HUES6 (cell line): ENCODE measurements at regions not wholly inside any gene's neighbourhood (a gene's known extent, or its start where the extent isn't known, plus 50 kb on each side); places are given as distances from the start of the nearest gene placed in this dataset.

Experiments
- H3K27ac ChIP-seq: 2 replicates; pipeline ENCODE4 v1.7.0; 2013; ENCODE audit warnings: low read depth, mild to moderate bottlenecking, low read length, inconsistent platforms
- H3K27me3 ChIP-seq: 2 replicates; pipeline ENCODE4 v1.6.1; 2013; ENCODE audit warnings: low read length; ENCODE audit not compliant: control insufficient read depth, insufficient read depth
- H3K36me3 ChIP-seq: 2 replicates; pipeline ENCODE4 v1.6.1; 2013; ENCODE audit warnings: low read length; ENCODE audit not compliant: control insufficient read depth, insufficient read depth
- H3K4me1 ChIP-seq: 2 replicates; pipeline ENCODE4 v1.6.1; 2013; ENCODE audit warnings: low read length; ENCODE audit not compliant: control insufficient read depth, insufficient read depth
- H3K4me3 ChIP-seq: 2 replicates; pipeline ENCODE4 v1.5.1; 2013; ENCODE audit warnings: low read depth, low read length
- H3K9ac ChIP-seq: one replicate; pipeline ENCODE4 v1.6.1; 2013; ENCODE audit warnings: mild to moderate bottlenecking, low read length
- H3K9me3 ChIP-seq: 2 replicates; pipeline ENCODE4 v1.6.1; 2013; ENCODE audit warnings: low read depth, low read length; ENCODE audit not compliant: control insufficient read depth, insufficient read depth

DNA sequence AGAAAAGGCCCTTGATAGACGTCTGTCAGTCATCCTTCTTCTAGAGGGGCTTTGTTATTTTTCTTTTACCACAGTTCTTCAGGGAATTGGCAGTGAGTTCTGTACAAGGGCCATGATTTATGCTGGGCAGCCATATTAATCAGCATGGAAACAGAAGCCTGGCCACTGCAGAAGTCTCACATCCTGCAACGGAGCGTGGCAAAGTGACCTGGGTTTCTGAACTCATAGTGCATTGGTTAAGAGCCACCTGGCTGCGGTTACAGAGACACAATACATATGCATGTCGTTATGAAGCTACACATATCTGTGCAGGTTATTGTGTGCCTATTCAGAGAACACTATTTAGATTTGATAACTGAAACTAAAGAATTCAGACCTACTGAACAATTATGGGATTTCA lies 419.4 kb upstream of the CELF2 start:
- no peak overlapping the region for H3K9ac ChIP-seq
- no peak overlapping the region for H3K4me3 ChIP-seq
- H3K27me3 ChIP-seq = no peaks in the 10 kb centered on the region
- no peak overlapping the region for H3K27ac ChIP-seq
- H3K36me3 ChIP-seq = no peaks in the 10 kb centered on the region
- no peaks in the 10 kb centered on the region for H3K4me1 ChIP-seq
- H3K9me3 ChIP-seq = no peaks in the 10 kb centered on the region

DNA sequence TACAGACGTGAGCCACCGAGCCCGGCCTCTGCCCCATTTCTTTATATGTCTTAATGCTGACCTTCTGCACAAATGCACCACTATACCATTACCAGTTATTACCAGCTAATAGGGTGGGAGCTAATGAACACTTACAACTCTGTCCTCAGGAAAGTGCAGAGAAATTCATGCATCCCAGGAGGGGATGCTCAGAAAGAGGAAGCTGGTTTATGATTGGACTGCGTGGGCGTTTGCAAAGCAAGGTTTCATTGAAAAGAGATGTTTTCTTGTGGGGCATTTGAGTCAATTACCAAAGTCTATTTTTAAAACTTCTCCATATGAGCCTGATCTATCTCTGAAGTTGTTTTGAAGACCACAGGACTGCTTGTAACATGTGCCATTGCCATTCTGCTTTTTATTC lies 417.7 kb upstream of the CELF2 start:
- H3K36me3 ChIP-seq = no peaks in the 10 kb centered on the region
- no peak overlapping the region for H3K27ac ChIP-seq
- no peaks in the 10 kb centered on the region for H3K27me3 ChIP-seq
- no peaks in the 10 kb centered on the region for H3K4me1 ChIP-seq
- H3K9me3 ChIP-seq = no peaks in the 10 kb centered on the region
- no peak overlapping the region for H3K9ac ChIP-seq
- no peak overlapping the region for H3K4me3 ChIP-seq

DNA sequence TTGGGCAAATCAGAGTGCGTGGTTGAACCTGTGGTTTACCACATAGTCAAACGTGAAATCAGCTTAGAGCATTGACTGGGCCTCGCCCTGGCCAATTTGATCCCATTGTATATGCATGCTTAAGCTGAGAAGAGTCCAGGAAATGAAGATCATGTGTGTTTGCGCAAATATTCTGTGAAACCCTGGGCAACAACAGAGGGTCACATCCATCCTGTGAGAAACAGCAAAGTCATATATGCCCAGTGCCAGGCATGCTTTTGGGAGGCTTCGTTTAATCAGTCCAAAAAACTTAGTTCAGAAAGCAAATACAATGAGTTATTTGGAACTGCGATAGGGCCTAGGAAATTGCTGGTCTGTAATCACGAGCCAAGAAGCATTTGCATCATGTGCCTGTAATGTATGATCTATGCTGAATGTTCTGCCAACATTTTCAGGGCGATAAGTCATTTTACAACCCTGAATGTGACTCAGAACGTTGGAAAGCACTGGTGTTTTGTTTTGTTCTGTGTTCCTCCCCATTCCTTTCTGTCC lies 412.1 kb upstream of the CELF2 start:
- no peak overlapping the region for H3K4me3 ChIP-seq
- H3K9ac ChIP-seq = no peak overlapping the region
- no peaks in the 10 kb centered on the region for H3K36me3 ChIP-seq
- H3K4me1 ChIP-seq = no peaks in the 10 kb centered on the region
- H3K27me3 ChIP-seq = no peaks in the 10 kb centered on the region
- no peak overlapping the region for H3K27ac ChIP-seq
- H3K9me3 ChIP-seq = no peaks in the 10 kb centered on the region

DNA sequence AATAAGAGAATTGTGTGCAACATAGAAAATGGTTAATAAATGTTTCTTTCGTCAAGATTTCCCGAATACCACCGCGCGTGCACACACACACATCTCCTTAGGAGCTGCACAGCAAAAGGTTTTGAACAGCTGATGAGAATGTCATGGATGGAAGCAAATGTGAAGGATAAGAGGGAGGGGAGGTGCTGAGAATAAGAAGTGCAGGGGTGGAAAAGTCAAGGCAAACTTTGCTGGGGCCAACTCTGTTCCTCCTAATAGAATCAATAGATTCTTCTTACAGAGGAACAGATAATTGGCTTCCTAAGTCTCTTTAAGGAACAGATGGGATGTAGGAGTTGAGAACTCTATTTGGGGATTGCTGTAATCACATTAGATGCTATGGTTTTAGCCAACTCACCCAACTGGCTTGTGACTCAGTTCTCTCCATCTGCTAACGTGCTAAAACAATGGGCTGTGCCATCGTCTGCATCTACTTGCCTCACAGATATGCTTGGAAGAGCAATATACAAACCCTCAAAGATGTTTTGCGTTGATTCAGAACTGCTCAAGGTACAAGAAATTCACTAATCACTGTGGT lies 408.2 kb upstream of the CELF2 start:
- Histone ChIP-seq H3K4me1 (no peaks in the 10 kb centered on the region), H3K4me3 (no peak overlapping the region), H3K9ac (no peak overlapping the region), H3K27me3 (no peaks in the 10 kb centered on the region), H3K9me3 (no peaks in the 10 kb centered on the region), H3K27ac (no peak overlapping the region), H3K36me3 (no peaks in the 10 kb centered on the region)

DNA sequence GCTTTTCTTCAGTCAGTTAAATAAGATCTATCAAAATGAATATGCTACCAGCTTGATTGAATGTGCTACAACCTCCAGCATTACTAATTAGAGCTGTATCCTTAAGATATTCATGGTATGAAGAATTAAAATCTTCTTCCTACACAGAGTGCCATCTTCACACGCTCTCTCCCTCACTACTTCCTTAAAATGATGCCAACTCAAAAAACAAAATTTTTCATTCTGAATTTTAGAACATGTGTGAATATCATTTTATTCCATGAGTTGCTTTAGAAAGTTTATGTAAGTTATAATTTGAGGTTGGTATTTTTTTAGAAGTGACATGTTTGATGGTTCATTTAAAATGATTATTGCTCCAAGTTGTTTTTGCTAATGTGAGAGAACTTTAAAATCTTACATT lies 407.5 kb upstream of the CELF2 start:
- Histone ChIP-seq H3K9ac (no peak overlapping the region), H3K27ac (no peak overlapping the region), H3K36me3 (no peaks in the 10 kb centered on the region), H3K27me3 (no peaks in the 10 kb centered on the region), H3K4me1 (no peaks in the 10 kb centered on the region), H3K4me3 (no peak overlapping the region), H3K9me3 (no peaks in the 10 kb centered on the region)

DNA sequence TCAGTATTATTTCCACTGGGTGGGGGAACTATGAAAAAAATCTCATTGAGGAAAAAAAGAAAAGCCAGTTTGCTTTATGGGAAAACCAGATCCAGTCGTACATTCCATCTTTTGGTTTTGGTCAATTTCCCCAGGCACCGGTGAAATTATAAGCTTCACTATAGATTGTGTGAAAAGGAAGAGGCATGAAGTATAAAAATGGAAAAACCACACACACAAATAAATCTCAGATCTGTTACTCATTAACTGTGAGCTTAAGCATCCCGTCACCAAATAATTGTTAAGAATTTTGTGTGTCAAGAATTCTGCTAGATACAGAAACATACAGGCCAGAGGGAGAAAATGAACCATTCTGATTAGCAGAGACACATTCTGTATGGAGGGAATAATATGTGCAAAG lies 405.5 kb upstream of the CELF2 start:
- H3K9ac ChIP-seq = no peak overlapping the region
- H3K36me3 ChIP-seq = no peaks in the 10 kb centered on the region
- H3K4me1 ChIP-seq = no peaks in the 10 kb centered on the region
- no peak overlapping the region for H3K4me3 ChIP-seq
- no peaks in the 10 kb centered on the region for H3K9me3 ChIP-seq
- H3K27ac ChIP-seq = no peak overlapping the region
- no peaks in the 10 kb centered on the region for H3K27me3 ChIP-seq

DNA sequence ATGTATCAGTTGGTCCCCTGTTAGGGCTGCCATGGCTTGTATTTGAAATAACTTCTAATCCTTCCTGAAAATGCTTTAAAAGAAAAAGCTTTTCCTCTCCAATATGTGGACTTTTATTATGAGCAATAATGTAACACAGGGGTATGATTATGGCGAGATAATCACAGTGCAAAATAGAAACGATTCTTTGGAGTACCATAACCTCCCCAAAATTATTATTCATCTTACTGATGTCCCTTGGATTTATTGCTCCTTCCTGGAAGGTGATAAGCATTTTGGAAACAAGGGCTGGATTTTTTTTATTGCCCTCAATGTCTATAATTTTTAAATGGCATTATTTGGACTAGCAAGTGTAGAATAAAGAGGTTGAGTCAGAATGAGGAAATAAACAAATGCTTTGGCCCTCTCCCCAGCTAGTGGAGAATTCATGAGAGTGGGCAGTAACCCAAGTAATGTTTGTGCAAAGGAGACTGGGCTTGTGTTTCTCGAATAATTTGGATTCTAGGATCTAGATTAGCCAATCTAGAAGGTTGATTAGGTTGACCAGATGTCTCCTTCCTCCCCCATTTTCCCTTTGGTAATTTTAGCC lies 403.9 kb upstream of the CELF2 start:
- Histone ChIP-seq H3K9ac (no peak overlapping the region), H3K9me3 (no peaks in the 10 kb centered on the region), H3K27me3 (no peaks in the 10 kb centered on the region), H3K36me3 (no peaks in the 10 kb centered on the region), H3K27ac (no peak overlapping the region), H3K4me1 (no peaks in the 10 kb centered on the region), H3K4me3 (no peak overlapping the region)

DNA sequence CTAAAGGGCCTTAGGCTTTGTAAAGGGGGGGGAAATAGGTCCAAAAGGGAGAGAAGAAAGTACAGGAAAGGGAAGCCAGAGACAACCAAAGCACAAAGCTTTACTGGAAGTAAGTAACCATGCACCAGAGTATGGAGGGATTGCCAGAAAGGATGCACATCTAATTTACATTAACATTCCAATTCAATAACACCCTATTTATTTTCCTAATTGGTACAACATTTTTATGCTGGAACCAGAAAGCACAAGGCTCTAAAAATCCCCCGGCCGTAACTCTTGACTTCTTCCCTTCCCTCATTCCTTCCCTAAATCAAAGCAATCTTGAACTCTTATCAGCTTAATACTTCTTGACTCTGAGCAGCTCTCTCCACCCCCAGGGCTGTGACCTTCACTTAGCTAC lies 400.0 kb upstream of the CELF2 start:
- Histone ChIP-seq H3K27me3 (no peaks in the 10 kb centered on the region), H3K4me1 (no peaks in the 10 kb centered on the region), H3K9ac (no peak overlapping the region), H3K36me3 (no peaks in the 10 kb centered on the region), H3K27ac (no peak overlapping the region), H3K9me3 (no peaks in the 10 kb centered on the region), H3K4me3 (no peak overlapping the region)

DNA sequence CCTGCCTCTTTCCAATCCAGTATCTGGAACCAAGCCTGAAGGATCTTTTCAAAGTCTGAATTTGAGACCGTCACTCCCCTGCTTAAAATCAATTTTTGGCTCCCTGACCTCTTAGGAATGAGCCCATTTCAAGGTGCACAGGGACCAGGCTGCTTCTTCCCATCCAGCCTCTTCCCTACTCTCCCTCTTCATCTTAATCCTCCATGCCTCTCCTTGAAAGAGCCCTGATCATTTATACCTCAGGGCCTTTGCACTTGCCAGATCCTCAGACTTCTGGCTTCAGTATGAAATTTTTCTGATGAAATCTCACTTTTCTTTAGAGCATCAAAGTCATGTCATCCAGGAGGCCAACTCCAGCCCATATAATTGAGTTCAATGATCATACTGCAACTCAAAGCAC lies 399.5 kb upstream of the CELF2 start:
- Histone ChIP-seq H3K9me3 (no peaks in the 10 kb centered on the region), H3K4me3 (no peak overlapping the region), H3K9ac (no peak overlapping the region), H3K36me3 (no peaks in the 10 kb centered on the region), H3K4me1 (no peaks in the 10 kb centered on the region), H3K27ac (no peak overlapping the region), H3K27me3 (no peaks in the 10 kb centered on the region)

DNA sequence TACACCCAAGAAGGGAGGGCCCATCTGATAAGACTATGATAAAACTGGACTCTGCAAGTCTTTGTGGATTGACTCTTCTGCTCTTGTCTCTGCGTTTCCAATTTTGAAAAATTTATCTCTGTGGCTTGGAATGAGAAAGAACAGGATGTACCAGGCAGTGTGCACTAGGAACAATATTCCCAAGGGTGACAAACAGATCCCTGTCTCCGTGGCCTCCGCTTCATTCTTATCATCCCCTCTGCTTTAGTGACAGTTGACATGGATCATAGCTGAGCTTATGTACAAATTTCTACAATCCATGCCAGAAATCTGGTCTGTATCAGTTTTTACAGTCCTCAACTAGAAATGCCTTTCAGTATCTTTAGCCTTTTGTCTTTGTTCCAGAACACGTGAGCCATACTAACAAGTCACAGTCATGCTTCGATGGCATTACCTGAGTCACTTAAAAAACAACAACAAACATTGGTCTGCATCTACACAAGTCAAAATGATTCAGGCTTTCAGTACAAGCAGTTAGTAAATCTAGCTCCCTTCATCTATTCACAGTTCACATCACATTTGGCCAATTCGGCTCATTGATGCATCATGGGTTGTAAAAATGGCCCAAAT lies 393.6 kb upstream of the CELF2 start:
- no peaks in the 10 kb centered on the region for H3K36me3 ChIP-seq
- H3K4me3 ChIP-seq = no peak overlapping the region
- no peak overlapping the region for H3K27ac ChIP-seq
- H3K9ac ChIP-seq = no peak overlapping the region
- no peaks in the 10 kb centered on the region for H3K27me3 ChIP-seq
- no peaks in the 10 kb centered on the region for H3K4me1 ChIP-seq
- no peaks in the 10 kb centered on the region for H3K9me3 ChIP-seq

DNA sequence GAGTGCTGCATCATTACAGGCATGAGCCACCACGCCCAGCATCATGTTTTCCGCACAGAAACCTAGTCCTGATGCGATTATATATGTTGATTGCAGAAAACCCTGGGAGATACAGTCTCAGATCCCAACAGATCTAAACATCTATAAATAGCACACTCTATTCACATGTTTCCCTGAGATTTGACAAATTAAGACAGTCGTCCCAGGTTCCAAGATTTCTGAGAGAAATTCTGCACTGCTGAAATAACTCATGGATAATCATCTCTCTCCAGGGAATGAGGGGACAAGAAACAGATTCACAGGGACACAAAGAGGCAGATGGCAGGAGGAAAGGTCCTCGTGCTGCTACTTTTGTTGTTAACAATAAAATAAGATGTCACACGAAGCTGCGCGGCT lies 393.1 kb upstream of the CELF2 start:
- Histone ChIP-seq H3K36me3 (no peaks in the 10 kb centered on the region), H3K4me3 (no peak overlapping the region), H3K9me3 (no peaks in the 10 kb centered on the region), H3K27ac (no peak overlapping the region), H3K4me1 (no peaks in the 10 kb centered on the region), H3K9ac (no peak overlapping the region), H3K27me3 (no peaks in the 10 kb centered on the region)
